ENCODE measurements at regions not wholly inside any gene's neighbourhood (a gene's known extent, or its start where the extent isn't known, plus 50 kb on each side); places are given as distances from the start of the nearest gene placed in this dataset.

DNA sequence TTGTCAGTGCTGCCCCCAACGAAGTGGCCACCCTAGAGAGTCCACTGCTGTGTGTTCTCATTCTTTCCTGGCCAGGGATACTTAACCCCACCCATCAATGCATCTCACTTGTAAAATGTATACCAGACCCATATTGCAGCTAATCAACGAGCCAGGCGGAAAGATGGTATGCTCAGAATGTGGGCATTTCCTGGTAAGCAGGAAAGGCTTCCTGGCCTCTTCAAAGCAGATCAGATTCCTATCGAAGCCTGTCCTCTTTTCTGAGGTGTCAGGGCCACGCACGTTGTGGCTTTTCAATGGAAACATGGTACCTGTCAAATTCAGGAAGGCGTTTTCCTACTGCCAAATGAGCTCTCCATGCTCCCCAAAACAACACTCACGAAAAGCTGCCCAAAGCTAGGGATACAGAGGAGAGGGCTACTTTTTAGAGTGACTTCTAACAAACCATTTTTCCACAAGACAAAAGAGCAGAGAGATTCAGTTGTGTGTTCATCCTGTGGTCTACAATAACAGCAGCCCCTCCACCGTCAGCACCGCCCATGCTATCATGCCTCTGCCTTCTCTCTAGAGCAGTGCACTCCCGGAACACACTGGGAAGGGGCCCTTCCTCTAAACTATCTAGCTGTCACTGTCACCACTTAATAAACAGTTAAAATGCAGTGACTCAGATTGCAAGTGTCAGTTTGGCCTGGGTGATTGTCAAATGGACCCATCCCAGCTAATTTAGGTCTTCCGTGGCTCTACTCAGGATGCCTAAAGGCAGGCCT is 535.1 kb downstream of the RNF144A start:
- no peaks in the 10 kb centered on the region for H3K9me3 ChIP-seq (replicated peaks in 1 of 3)
- H3K36me3 ChIP-seq (replicated peaks in 1 of 2), result no peaks in the 10 kb centered on the region
- no peak for DNase-seq
- peaks cover 3% of the 10 kb centered on the region for H3K27me3 ChIP-seq
- H3K4me1 ChIP-seq (replicated peaks in 1 of 2), result no peaks in the 10 kb centered on the region
- WGBS, 4 donors, result 75 to 78% (median 76%) methylated on average over 12 of the region's 12 CpGs
- intact Hi-C loops (cut with DNase I), result no loop called here
- TF ChIP-seq POLR2A (IDR thresholded peaks at IDR 0.05), result no peak
- TF ChIP-seq, protein P1, sequence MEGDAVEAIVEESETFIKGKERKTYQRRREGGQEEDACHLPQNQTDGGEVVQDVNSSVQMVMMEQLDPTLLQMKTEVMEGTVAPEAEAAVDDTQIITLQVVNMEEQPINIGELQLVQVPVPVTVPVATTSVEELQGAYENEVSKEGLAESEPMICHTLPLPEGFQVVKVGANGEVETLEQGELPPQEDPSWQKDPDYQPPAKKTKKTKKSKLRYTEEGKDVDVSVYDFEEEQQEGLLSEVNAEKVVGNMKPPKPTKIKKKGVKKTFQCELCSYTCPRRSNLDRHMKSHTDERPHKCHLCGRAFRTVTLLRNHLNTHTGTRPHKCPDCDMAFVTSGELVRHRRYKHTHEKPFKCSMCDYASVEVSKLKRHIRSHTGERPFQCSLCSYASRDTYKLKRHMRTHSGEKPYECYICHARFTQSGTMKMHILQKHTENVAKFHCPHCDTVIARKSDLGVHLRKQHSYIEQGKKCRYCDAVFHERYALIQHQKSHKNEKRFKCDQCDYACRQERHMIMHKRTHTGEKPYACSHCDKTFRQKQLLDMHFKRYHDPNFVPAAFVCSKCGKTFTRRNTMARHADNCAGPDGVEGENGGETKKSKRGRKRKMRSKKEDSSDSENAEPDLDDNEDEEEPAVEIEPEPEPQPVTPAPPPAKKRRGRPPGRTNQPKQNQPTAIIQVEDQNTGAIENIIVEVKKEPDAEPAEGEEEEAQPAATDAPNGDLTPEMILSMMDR (IDR thresholded peaks at IDR 0.05), result no peak
- H3K4me3 ChIP-seq, result no peak overlapping the region
- H3K27ac ChIP-seq, result no peak overlapping the region

DNA sequence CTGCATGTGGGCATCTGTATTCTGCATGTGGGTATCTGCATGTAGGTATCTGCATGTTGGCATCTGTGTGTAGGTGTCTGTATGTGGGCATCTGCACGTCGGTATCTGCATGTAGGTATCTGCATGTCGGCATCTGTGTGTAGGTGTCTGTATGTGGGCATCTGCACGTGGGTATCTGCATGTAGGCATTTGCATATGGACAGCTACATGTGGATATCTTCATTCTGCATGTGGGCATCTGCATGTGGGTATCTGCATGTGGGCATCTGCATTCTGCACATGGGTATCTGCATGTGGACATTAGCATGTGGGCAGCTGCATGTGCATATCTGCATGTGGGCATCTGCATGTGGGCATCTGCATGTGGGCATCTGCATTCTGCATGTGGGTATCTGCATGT is 537.4 kb downstream of the RNF144A start:
- Histone ChIP-seq H3K4me1 (replicated peaks in 1 of 2) (no peaks in the 10 kb centered on the region), H3K4me3 (no peak overlapping the region), H3K27me3 (no peaks in the 10 kb centered on the region), H3K36me3 (replicated peaks in 1 of 2) (no peaks in the 10 kb centered on the region), H3K27ac (no peak overlapping the region), H3K9me3 (replicated peaks in 1 of 3) (no peaks in the 10 kb centered on the region)
- TF ChIP-seq, protein P1 (IDR thresholded peaks at IDR 0.05), result no peak
- no peak for TF ChIP-seq POLR2A (IDR thresholded peaks at IDR 0.05)
- DNase-seq, result no peak
- intact Hi-C loops (cut with DNase I), result no loop called here
- 81 to 90% (median 86%) methylated on average over 3 to 4 of the region's 4 CpGs; no CpG with 5 or more reads in 1 of the 4 donors for WGBS, 4 donors

DNA sequence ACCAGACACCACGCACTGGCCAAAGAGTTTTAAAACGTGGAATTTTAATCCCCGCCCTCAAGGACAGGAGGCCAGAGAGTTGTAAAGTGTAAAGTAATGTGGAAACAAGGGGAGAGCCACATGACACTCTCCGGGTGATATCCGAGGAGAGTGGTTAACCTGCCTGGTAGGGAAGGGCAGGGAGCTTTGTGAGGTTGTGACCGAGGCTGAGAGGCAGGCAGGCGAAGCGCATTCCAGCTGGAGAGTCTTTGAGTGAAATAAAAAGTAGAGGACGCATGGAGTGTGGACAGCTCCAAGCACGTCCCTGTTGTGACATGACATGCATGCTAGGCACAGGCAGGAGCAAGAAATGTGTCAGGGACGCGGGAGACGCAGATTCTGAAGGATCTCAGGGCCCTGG is 539.5 kb downstream of the RNF144A start:
- H3K9me3 ChIP-seq (replicated peaks in 1 of 3), result no peaks in the 10 kb centered on the region
- H3K36me3 ChIP-seq (replicated peaks in 1 of 2), result no peaks in the 10 kb centered on the region
- 51 to 62% (median 56%) methylated on average over 13 of the region's 13 CpGs for WGBS, 4 donors
- H3K4me1 ChIP-seq (replicated peaks in 1 of 2), result no peaks in the 10 kb centered on the region
- TF ChIP-seq, protein P1 (IDR thresholded peaks at IDR 0.05), result no peak
- TF ChIP-seq POLR2A (IDR thresholded peaks at IDR 0.05), result no peak
- H3K4me3 ChIP-seq, result no peak overlapping the region
- no peak overlapping the region for H3K27ac ChIP-seq
- peak in 2 of 7 donors; percentile 8 to 15 for DNase-seq
- intact Hi-C loops (cut with DNase I), result no loop called here
- H3K27me3 ChIP-seq, result no peaks in the 10 kb centered on the region

DNA sequence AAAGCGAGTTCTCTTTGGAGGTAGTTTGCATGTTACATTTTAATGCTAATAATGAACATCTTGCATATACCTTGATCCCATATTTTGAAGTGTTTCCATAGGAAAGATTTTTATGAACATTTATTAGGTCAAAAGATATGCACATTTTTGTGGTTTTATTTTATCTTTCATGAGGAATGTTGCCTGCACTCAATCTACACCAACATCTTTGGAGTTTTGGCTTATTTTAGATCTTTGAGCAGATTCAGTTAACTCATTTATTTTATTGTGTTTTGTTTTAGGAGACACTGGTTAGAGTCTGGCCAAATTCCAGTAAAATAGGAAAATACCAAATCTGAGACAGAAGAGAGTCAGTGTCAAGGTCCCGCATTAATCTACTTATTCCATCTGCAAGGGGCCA is 540.9 kb downstream of the RNF144A start:
- no peak for DNase-seq
- intact Hi-C loops (cut with DNase I), result no loop called here
- Histone ChIP-seq H3K36me3 (replicated peaks in 1 of 2) (no peaks in the 10 kb centered on the region), H3K27me3 (no peaks in the 10 kb centered on the region), H3K4me3 (no peak overlapping the region), H3K4me1 (replicated peaks in 1 of 2) (no peaks in the 10 kb centered on the region), H3K9me3 (replicated peaks in 1 of 3) (no peaks in the 10 kb centered on the region), H3K27ac (no peak overlapping the region)
- WGBS, 4 donors, result 90 to 93% (median 92%) methylated on average over 2 of the region's 2 CpGs
- TF ChIP-seq POLR2A (IDR thresholded peaks at IDR 0.05), result no peak
- TF ChIP-seq, protein P1 (IDR thresholded peaks at IDR 0.05), result no peak

All from adrenal gland (tissue), 9 donors.